ENCODE measurements at regions not wholly inside any gene's neighbourhood (a gene's known extent, or its start where the extent isn't known, plus 50 kb on each side); places are given as distances from the start of the nearest gene placed in this dataset.
"Not testable (repeated sequence)": the region's sequence is repeated elsewhere in the genome, so short reads cannot be mapped to it uniquely, and the experiment has no call there.

GRCh38 chr2:22444281-22444680 is 940.7 kb upstream of the KLHL29 start:
- DNase-seq, result no peak

GRCh38 chr2:22449696-22450095 is 935.3 kb upstream of the KLHL29 start:
- no peak for DNase-seq

GRCh38 chr2:22450831-22451230 is 934.1 kb upstream of the KLHL29 start:
- DNase-seq, result no peak

- no peak for DNase-seq
Measured at GRCh38 chr2:22454826-22455485, 930.0 kb upstream of the KLHL29 start.

GRCh38 chr2:22458440-22458839 is 926.5 kb upstream of the KLHL29 start:
- no peak for DNase-seq

GRCh38 chr2:22475103-22475502 is 909.9 kb upstream of the KLHL29 start:
- DNase-seq, result not testable (repeated sequence)

GRCh38 chr2:22478329-22478728 is 906.6 kb upstream of the KLHL29 start:
- no peak for DNase-seq

- no peak for DNase-seq
Measured at GRCh38 chr2:22481486-22482259, 903.3 kb upstream of the KLHL29 start.

- DNase-seq, result no peak
Measured at GRCh38 chr2:22483036-22483435, 901.9 kb upstream of the KLHL29 start.

GRCh38 chr2:22485486-22485885 is 899.5 kb upstream of the KLHL29 start:
- no peak for DNase-seq

- DNase-seq, result no peak
Measured at GRCh38 chr2:22486343-22486742, 898.6 kb upstream of the KLHL29 start.

GRCh38 chr2:22487036-22487435 is 897.9 kb upstream of the KLHL29 start:
- no peak for DNase-seq

- DNase-seq, result no peak
Measured at GRCh38 chr2:22487541-22487940, 897.4 kb upstream of the KLHL29 start.

GRCh38 chr2:22491442-22491841 is 893.5 kb upstream of the KLHL29 start:
- DNase-seq, result no peak

- no peak for DNase-seq
Measured at GRCh38 chr2:22494156-22494555, 890.8 kb upstream of the KLHL29 start.

- DNase-seq, result no peak
Measured at GRCh38 chr2:22497064-22497463, 887.9 kb upstream of the KLHL29 start.

- no peak for DNase-seq
Measured at GRCh38 chr2:22497789-22498188, 887.2 kb upstream of the KLHL29 start.

GRCh38 chr2:22499082-22499839 is 885.7 kb upstream of the KLHL29 start:
- DNase-seq, result no peak

GRCh38 chr2:22500555-22500935 is 884.4 kb upstream of the KLHL29 start:
- DNase-seq, result no peak

- DNase-seq, result no peak
Measured at GRCh38 chr2:22501851-22502250, 883.1 kb upstream of the KLHL29 start.

- no peak for DNase-seq
Measured at GRCh38 chr2:22513563-22513962, 871.4 kb upstream of the KLHL29 start.

GRCh38 chr2:22517141-22517540 is 867.8 kb upstream of the KLHL29 start:
- DNase-seq, result no peak

- DNase-seq, result no peak
Measured at GRCh38 chr2:22518641-22519040, 866.3 kb upstream of the KLHL29 start.

Data from stimulated activated naive CD4-positive, alpha-beta T cell (primary cell).